ENCODE measurements at regions not wholly inside any gene's neighbourhood (a gene's known extent, or its start where the extent isn't known, plus 50 kb on each side); places are given as distances from the start of the nearest gene placed in this dataset.
A peak's percentile ranks its signal among the peaks of the same experiment; 100 is the strongest.

DNA sequence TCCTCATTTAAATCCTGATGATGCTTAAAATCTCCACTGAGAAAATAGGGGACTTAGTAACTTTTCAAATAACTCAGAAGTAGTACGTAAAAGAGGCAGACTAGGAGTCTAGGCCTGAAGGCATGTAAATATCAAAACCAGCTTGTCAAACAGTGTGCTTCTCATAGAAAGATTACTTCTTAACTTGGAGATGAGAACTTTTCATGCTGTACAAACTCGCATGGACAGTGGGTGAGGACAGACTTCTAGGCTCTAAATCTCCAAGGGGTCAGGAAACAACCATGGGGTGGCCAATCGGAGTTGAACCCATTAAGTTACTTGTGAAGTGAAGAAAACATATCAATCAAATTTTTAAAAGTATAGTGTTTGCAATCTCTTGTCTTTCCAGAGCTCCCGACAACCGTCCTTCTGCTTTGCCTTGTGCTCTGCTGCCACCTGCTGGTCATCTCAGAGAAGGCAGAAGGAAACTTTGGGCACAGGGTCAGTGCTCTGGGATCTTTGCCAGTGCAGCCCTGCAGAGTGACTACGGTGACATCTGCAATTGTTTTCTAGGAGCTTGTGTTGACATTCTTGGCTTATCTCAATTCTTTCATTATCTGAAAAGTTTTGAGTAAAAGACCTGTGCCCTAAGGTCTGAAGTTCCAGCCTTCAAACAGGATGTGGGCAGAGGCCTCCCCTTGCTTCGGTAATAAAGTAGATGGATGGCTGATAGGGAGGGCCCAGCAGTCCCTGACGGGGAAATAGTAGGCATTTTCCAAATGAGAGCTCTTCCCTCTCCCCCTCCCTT is 105.1 kb upstream of the PDE4B start:
- Histone ChIP-seq H3K27me3 (ENCODE audit: control insufficient read depth, insufficient read depth, low read length) (no peaks in the 10 kb centered on the region), H3K4me3 (ENCODE audit: low read depth, low read length) (no peak overlapping the region), H3K36me3 (ENCODE audit: control insufficient read depth, insufficient read depth, low read length) (no peaks in the 10 kb centered on the region), H3K9me3 (ENCODE audit: control insufficient read depth, insufficient read depth, low read length) (no peaks in the 10 kb centered on the region), H3K4me1 (ENCODE audit: control insufficient read depth, insufficient read depth, low read length) (peaks cover 13% of the 10 kb centered on the region), H3K27ac (ENCODE audit: low read depth, low read length) (no peak overlapping the region)
- DNase-seq (ENCODE audit: low read depth in 4 of 6, low spot score in 6 of 6): peak; percentile 59 to 92 (median 66)
- WGBS (ENCODE audit: insufficient coverage): 0% methylated on average over 2 of the region's 8 CpGs

GRCh38 chr1:65688215-65688566 is 104.5 kb upstream of the PDE4B start:
- Histone ChIP-seq H3K27ac (ENCODE audit: low read depth, low read length) (no peak overlapping the region), H3K27me3 (ENCODE audit: control insufficient read depth, insufficient read depth, low read length) (no peaks in the 10 kb centered on the region), H3K4me1 (ENCODE audit: control insufficient read depth, insufficient read depth, low read length) (peaks cover 13% of the 10 kb centered on the region), H3K4me3 (ENCODE audit: low read depth, low read length) (no peak overlapping the region), H3K9me3 (ENCODE audit: control insufficient read depth, insufficient read depth, low read length) (no peaks in the 10 kb centered on the region), H3K36me3 (ENCODE audit: control insufficient read depth, insufficient read depth, low read length) (no peaks in the 10 kb centered on the region)
- WGBS (ENCODE audit: insufficient coverage): 93% methylated on average over 2 of the region's 4 CpGs
- DNase-seq (ENCODE audit: low read depth in 4 of 6, low spot score in 6 of 6): no peak

DNA sequence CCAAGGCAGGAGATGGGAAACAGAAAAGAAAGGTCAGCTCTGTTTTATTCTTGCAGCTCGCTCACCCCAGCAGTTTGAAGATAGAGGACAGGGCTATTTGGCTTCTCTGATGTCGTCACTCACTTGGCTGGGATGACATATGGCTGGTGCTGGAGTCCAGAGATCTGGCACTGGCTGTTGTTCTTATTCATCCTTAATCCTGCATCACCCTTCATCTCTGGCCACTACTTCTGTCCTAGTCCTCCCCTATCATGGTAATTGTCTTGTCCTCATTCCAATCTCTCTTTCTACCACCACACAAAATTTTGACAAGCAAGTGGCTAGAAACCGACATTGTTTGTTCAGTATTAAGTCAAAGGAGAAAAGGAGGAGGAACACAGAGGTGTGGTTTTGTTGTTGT is 103.8 kb upstream of the PDE4B start:
- H3K36me3 ChIP-seq (ENCODE audit: control insufficient read depth, insufficient read depth, low read length): no peaks in the 10 kb centered on the region
- DNase-seq (ENCODE audit: low read depth in 4 of 6, low spot score in 6 of 6): no peak
- H3K4me1 ChIP-seq (ENCODE audit: control insufficient read depth, insufficient read depth, low read length): peaks cover 13% of the 10 kb centered on the region
- no peaks in the 10 kb centered on the region for H3K27me3 ChIP-seq (ENCODE audit: control insufficient read depth, insufficient read depth, low read length)
- H3K9me3 ChIP-seq (ENCODE audit: control insufficient read depth, insufficient read depth, low read length): no peaks in the 10 kb centered on the region
- H3K27ac ChIP-seq (ENCODE audit: low read depth, low read length): no peak overlapping the region
- no peak overlapping the region for H3K4me3 ChIP-seq (ENCODE audit: low read depth, low read length)
- 100% methylated on average over 1 of the region's 3 CpGs for WGBS (ENCODE audit: insufficient coverage)

- Histone ChIP-seq H3K9me3 (ENCODE audit: control insufficient read depth, insufficient read depth, low read length) (no peaks in the 10 kb centered on the region), H3K4me3 (ENCODE audit: low read depth, low read length) (no peak overlapping the region), H3K27me3 (ENCODE audit: control insufficient read depth, insufficient read depth, low read length) (no peaks in the 10 kb centered on the region), H3K36me3 (ENCODE audit: control insufficient read depth, insufficient read depth, low read length) (no peaks in the 10 kb centered on the region), H3K4me1 (ENCODE audit: control insufficient read depth, insufficient read depth, low read length) (peaks cover 13% of the 10 kb centered on the region), H3K27ac (ENCODE audit: low read depth, low read length) (no peak overlapping the region)
- DNase-seq (ENCODE audit: low read depth in 4 of 6, low spot score in 6 of 6): peak in 1 of 6 donors; percentile 31
- 65% methylated on average over 4 of the region's 6 CpGs for WGBS (ENCODE audit: insufficient coverage)
Measured at GRCh38 chr1:65691152-65691900, 101.4 kb upstream of the PDE4B start.

GRCh38 chr1:65691972-65692371 is 100.7 kb upstream of the PDE4B start:
- Histone ChIP-seq H3K27me3 (ENCODE audit: control insufficient read depth, insufficient read depth, low read length) (no peaks in the 10 kb centered on the region), H3K9me3 (ENCODE audit: control insufficient read depth, insufficient read depth, low read length) (no peaks in the 10 kb centered on the region), H3K27ac (ENCODE audit: low read depth, low read length) (no peak overlapping the region), H3K36me3 (ENCODE audit: control insufficient read depth, insufficient read depth, low read length) (no peaks in the 10 kb centered on the region), H3K4me3 (ENCODE audit: low read depth, low read length) (no peak overlapping the region), H3K4me1 (ENCODE audit: control insufficient read depth, insufficient read depth, low read length) (peaks cover 13% of the 10 kb centered on the region)
- no peak for DNase-seq (ENCODE audit: low read depth in 4 of 6, low spot score in 6 of 6)
- WGBS (ENCODE audit: insufficient coverage): 83% methylated on average over 3 of the region's 3 CpGs

DNA sequence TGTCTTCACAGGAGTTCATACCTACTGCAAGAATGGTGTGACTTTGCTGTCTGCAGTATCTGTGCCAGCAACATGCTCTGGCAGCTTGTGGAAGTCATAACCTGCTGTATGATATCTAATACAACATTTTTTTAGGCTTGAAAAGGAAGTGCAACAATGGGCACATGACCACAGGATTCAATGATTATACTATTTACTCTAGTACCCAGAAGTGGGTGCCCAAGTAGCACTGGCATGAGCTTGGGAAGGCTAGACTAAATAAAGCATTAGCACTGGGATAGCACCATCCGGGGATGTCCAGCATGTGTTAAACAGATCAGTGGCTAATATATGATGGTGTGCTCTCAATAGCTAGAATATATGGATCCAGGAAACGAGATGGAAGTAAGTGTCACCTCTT is 98.6 kb upstream of the PDE4B start:
- no peaks in the 10 kb centered on the region for H3K9me3 ChIP-seq (ENCODE audit: control insufficient read depth, insufficient read depth, low read length)
- no peak overlapping the region for H3K4me3 ChIP-seq (ENCODE audit: low read depth, low read length)
- no peaks in the 10 kb centered on the region for H3K36me3 ChIP-seq (ENCODE audit: control insufficient read depth, insufficient read depth, low read length)
- peaks cover 6% of the 10 kb centered on the region for H3K4me1 ChIP-seq (ENCODE audit: control insufficient read depth, insufficient read depth, low read length)
- no peak overlapping the region for H3K27ac ChIP-seq (ENCODE audit: low read depth, low read length)
- WGBS (ENCODE audit: insufficient coverage): 83% methylated on average over 1 of the region's 2 CpGs
- no peak for DNase-seq (ENCODE audit: low read depth in 4 of 6, low spot score in 6 of 6)
- H3K27me3 ChIP-seq (ENCODE audit: control insufficient read depth, insufficient read depth, low read length): no peaks in the 10 kb centered on the region

- Histone ChIP-seq H3K27me3 (ENCODE audit: control insufficient read depth, insufficient read depth, low read length) (no peaks in the 10 kb centered on the region), H3K9me3 (ENCODE audit: control insufficient read depth, insufficient read depth, low read length) (no peaks in the 10 kb centered on the region), H3K4me1 (ENCODE audit: control insufficient read depth, insufficient read depth, low read length) (peaks cover 6% of the 10 kb centered on the region), H3K27ac (ENCODE audit: low read depth, low read length) (no peak overlapping the region), H3K36me3 (ENCODE audit: control insufficient read depth, insufficient read depth, low read length) (no peaks in the 10 kb centered on the region), H3K4me3 (ENCODE audit: low read depth, low read length) (no peak overlapping the region)
- 44% methylated on average over 1 of the region's 2 CpGs for whole genome bisulfite sequencing (ENCODE audit: insufficient coverage)
- DNase-seq (ENCODE audit: low read depth in 4 of 6, low spot score in 6 of 6): no peak
Measured at GRCh38 chr1:65694933-65695332, 97.8 kb upstream of the PDE4B start.

DNA sequence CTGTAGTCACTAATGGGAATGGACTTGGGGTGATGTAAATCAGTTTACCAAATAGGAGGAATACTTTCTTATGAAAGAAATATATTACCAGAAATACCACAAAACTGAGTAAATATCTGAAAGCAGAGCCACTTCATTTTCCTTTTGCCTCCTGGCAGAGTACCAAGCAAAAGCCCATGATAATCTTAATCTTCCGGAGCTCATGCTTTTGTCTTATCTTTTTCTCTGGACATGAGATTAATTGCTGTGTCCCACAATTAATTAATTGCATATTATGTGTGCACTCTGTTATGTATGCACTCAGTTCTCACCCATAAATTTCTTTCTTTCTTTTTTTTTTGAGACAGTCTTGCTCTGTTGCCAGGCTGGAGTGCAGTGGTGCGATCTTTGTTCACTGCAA is 94.1 kb upstream of the PDE4B start:
- 100% methylated on average over 1 of the region's 2 CpGs for WGBS (ENCODE audit: insufficient coverage)
- H3K27me3 ChIP-seq (ENCODE audit: control insufficient read depth, insufficient read depth, low read length): no peaks in the 10 kb centered on the region
- no peak overlapping the region for H3K4me3 ChIP-seq (ENCODE audit: low read depth, low read length)
- DNase-seq (ENCODE audit: low read depth in 4 of 6, low spot score in 6 of 6): no peak
- H3K27ac ChIP-seq (ENCODE audit: low read depth, low read length): no peak overlapping the region
- no peaks in the 10 kb centered on the region for H3K4me1 ChIP-seq (ENCODE audit: control insufficient read depth, insufficient read depth, low read length)
- H3K36me3 ChIP-seq (ENCODE audit: control insufficient read depth, insufficient read depth, low read length): no peaks in the 10 kb centered on the region
- no peaks in the 10 kb centered on the region for H3K9me3 ChIP-seq (ENCODE audit: control insufficient read depth, insufficient read depth, low read length)

- H3K27ac ChIP-seq (ENCODE audit: low read depth, low read length): no peak overlapping the region
- no peak overlapping the region for H3K4me3 ChIP-seq (ENCODE audit: low read depth, low read length)
- H3K27me3 ChIP-seq (ENCODE audit: control insufficient read depth, insufficient read depth, low read length): no peaks in the 10 kb centered on the region
- DNase-seq (ENCODE audit: low read depth in 4 of 6, low spot score in 6 of 6): no peak
- H3K4me1 ChIP-seq (ENCODE audit: control insufficient read depth, insufficient read depth, low read length): no peaks in the 10 kb centered on the region
- no peaks in the 10 kb centered on the region for H3K36me3 ChIP-seq (ENCODE audit: control insufficient read depth, insufficient read depth, low read length)
- WGBS (ENCODE audit: insufficient coverage): no CpG with 5 or more reads among the region's 4 CpGs
- H3K9me3 ChIP-seq (ENCODE audit: control insufficient read depth, insufficient read depth, low read length): no peaks in the 10 kb centered on the region
Measured at GRCh38 chr1:65703853-65704252, 88.8 kb upstream of the PDE4B start.

DNA sequence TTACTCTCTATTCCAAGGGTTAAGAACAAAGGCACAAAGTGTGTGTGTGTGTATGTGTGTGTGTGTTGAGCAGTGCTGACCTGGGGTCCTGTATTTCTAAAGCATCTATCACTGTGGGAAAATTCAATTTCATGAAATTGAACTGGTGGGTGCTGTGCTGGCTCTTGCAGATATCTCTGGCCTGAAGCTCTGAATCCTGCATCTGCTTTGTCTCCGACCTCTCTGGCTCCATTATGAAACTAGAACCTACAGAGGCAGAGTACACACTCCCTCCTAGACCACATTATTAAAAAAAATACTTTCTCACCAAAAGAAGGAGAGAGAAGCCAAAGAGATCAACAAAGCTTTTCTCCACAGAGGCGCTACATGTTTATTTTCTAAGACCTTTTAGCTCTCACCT is 88.4 kb upstream of the PDE4B start:
- Histone ChIP-seq H3K36me3 (ENCODE audit: control insufficient read depth, insufficient read depth, low read length) (no peaks in the 10 kb centered on the region), H3K4me1 (ENCODE audit: control insufficient read depth, insufficient read depth, low read length) (no peaks in the 10 kb centered on the region), H3K27me3 (ENCODE audit: control insufficient read depth, insufficient read depth, low read length) (no peaks in the 10 kb centered on the region), H3K27ac (ENCODE audit: low read depth, low read length) (no peak overlapping the region), H3K4me3 (ENCODE audit: low read depth, low read length) (no peak overlapping the region), H3K9me3 (ENCODE audit: control insufficient read depth, insufficient read depth, low read length) (no peaks in the 10 kb centered on the region)
- no CpG with 5 or more reads among the region's 2 CpGs for WGBS (ENCODE audit: insufficient coverage)
- DNase-seq (ENCODE audit: low read depth in 4 of 6, low spot score in 6 of 6): no peak

Data from spinal cord (tissue), 9 donors.